ENCODE measurements at regions not wholly inside any gene's neighbourhood (a gene's known extent, or its start where the extent isn't known, plus 50 kb on each side); places are given as distances from the start of the nearest gene placed in this dataset.

GRCh38 chr14:46596236-46596635 is 55.3 kb downstream of the RPL10L start:
- Mint-ChIP-seq H3K4me3 (no peak overlapping the region), H3K36me3 (ENCODE audit: low read depth) (no peaks in the 10 kb centered on the region), H3K4me1 (ENCODE audit: low read depth) (peaks cover 8% of the 10 kb centered on the region; the same call in 1 of the 2 replicates), H3K27ac (no peak overlapping the region), H3K9me3 (peaks cover 31% of the 10 kb centered on the region), H3K27me3 (ENCODE audit: insufficient read depth) (no peaks in the 10 kb centered on the region; the same call in 1 of the 2 replicates)
- no peak for TF ChIP-seq CTCF (IDR thresholded peaks at IDR 0.05)
- no peak for DNase-seq

- no peak for DNase-seq
- Mint-ChIP-seq H3K27ac (no peak overlapping the region), H3K27me3 (ENCODE audit: insufficient read depth) (no peaks in the 10 kb centered on the region; the same call in 1 of the 2 replicates), H3K9me3 (peaks cover 4% of the 10 kb centered on the region), H3K4me3 (no peak overlapping the region), H3K4me1 (ENCODE audit: low read depth) (no peaks in the 10 kb centered on the region; the same call in 1 of the 2 replicates), H3K36me3 (ENCODE audit: low read depth) (no peaks in the 10 kb centered on the region)
- no peak for TF ChIP-seq CTCF (IDR thresholded peaks at IDR 0.05)
These were observed 68.8 kb downstream of the RPL10L start for GRCh38 chr14:46582826-46583225.

GRCh38 chr14:46581036-46581671 is 70.4 kb downstream of the RPL10L start:
- TF ChIP-seq CTCF (IDR thresholded peaks at IDR 0.05): peak; percentile 75
- Mint-ChIP-seq H3K27me3 (ENCODE audit: insufficient read depth) (no peaks in the 10 kb centered on the region; the same call in 1 of the 2 replicates), H3K9me3 (peaks cover 4% of the 10 kb centered on the region), H3K27ac (no peak overlapping the region), H3K4me1 (ENCODE audit: low read depth) (no peaks in the 10 kb centered on the region), H3K36me3 (ENCODE audit: low read depth) (no peaks in the 10 kb centered on the region), H3K4me3 (no peak overlapping the region)
- peak; percentile 8 for DNase-seq

- Mint-ChIP-seq H3K9me3 (no peaks in the 10 kb centered on the region; the same call in none of the 2 replicates), H3K27ac (no peak overlapping the region), H3K4me1 (ENCODE audit: low read depth) (no peaks in the 10 kb centered on the region), H3K4me3 (no peak overlapping the region), H3K27me3 (ENCODE audit: insufficient read depth) (no peaks in the 10 kb centered on the region; the same call in 1 of the 2 replicates), H3K36me3 (ENCODE audit: low read depth) (no peaks in the 10 kb centered on the region)
- no peak for DNase-seq
- no peak for TF ChIP-seq CTCF (IDR thresholded peaks at IDR 0.05)
These were observed 76.6 kb downstream of the RPL10L start for GRCh38 chr14:46574978-46575375.

GRCh38 chr14:46574221-46574977 is 77.2 kb downstream of the RPL10L start:
- Mint-ChIP-seq H3K9me3 (peaks cover 6% of the 10 kb centered on the region), H3K4me3 (no peak overlapping the region), H3K27me3 (ENCODE audit: insufficient read depth) (no peaks in the 10 kb centered on the region), H3K27ac (no peak overlapping the region), H3K4me1 (ENCODE audit: low read depth) (no peaks in the 10 kb centered on the region), H3K36me3 (ENCODE audit: low read depth) (no peaks in the 10 kb centered on the region)
- DNase-seq: no peak
- no peak for TF ChIP-seq CTCF (IDR thresholded peaks at IDR 0.05)

All from HFFc6 (cell line).